HG02759 (cell line): ENCODE measurements at regions not wholly inside any gene's neighbourhood (a gene's known extent, or its start where the extent isn't known, plus 50 kb on each side); places are given as distances from the start of the nearest gene placed in this dataset.

ENCODE experiments used
- ATAC-seq: cut with Tn5 transposase; IDR thresholded peaks from one replicate; pipeline ENCODE4 v1.9.1; 2021; ENCODE audit warnings: mild to moderate bottlenecking, moderate library complexity; ENCODE audit not compliant: unreplicated experiment

DNA sequence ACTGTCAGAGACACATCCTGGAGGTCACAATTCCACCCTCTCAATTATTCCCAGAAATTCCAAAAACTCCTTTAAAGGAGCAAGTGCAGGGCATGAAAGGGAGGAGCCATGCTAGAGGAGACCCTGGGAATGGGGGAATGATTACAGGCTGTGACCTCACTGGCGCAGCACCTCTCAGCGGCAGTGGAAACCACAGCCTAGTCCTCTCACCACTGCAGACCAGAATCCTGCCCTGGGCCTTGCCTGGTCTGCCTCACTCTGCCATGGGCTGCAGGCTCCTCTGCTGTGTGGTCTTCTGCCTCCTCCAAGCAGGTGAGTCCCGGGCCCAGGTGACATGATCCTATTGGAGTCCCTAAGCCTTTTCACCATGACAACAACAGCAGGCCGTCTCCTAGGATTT is 50.5 kb upstream of the PRSS58 start:
- no peak for ATAC-seq
